Esophagus muscularis mucosa (tissue), 4 donors: ENCODE measurements at regions not wholly inside any gene's neighbourhood (a gene's known extent, or its start where the extent isn't known, plus 50 kb on each side); places are given as distances from the start of the nearest gene placed in this dataset.

ENCODE experiments used
- DNase-seq: peaks from one replicate; pipeline ENCODE4 v3.0.0-alpha.2; 2017; ENCODE audit errors: extremely low spot score
- H3K27ac ChIP-seq, 4 donors: fragments of 200-600 bp; sonication (generic); replicated peaks in 1 of 4; 1 replicate in 3 of 4; 2 replicates in 1 of 4; pipeline ENCODE4 v1.5.1; 2016 to 2019; ENCODE audit warnings: mild to moderate bottlenecking in 1 of 4
- H3K27me3 ChIP-seq, 4 donors: fragments of 200-600 bp; sonication (generic); one replicate each; pipeline versions ENCODE4 v1.5.1 to v1.6.0; 2016 to 2019
- H3K36me3 ChIP-seq, 4 donors: fragments of 200-600 bp; sonication (generic); one replicate each; pipeline ENCODE4 v1.5.1; 2016 to 2019
- H3K4me1 ChIP-seq, 4 donors: fragments of 200-600 bp; sonication (generic); one replicate each; pipeline ENCODE4 v1.5.1; 2016 to 2019
- H3K4me3 ChIP-seq, 4 donors: fragments of 200-600 bp; sonication (generic); 1 replicate in 2 of 4; 2 replicates in 2 of 4; pipeline ENCODE4 v1.5.1; 2016 to 2019; ENCODE audit warnings: mild to moderate bottlenecking in 4 of 4, moderate library complexity in 1 of 4
- H3K9me3 ChIP-seq, 4 donors: fragments of 200-600 bp; sonication (generic); 1 replicate in 3 of 4; 2 replicates in 1 of 4; pipeline ENCODE4 v1.5.1; 2016 to 2019
- EP300 ChIP-seq: sonication (generic); formaldehyde crosslinking; IDR thresholded peaks from one replicate; pipeline ENCODE4 v1.6.1; 2017; ENCODE audit warnings: antibody characterized with exemption
- POLR2A ChIP-seq: fragments of 450-650 bp; IDR thresholded peaks from one replicate; pipeline ENCODE4 v1.6.1; 2017; ENCODE audit warnings: antibody characterized with exemption, moderate library complexity, mild to moderate bottlenecking, low read depth
- POLR2AphosphoS5 ChIP-seq, 2 donors: sonication (generic); formaldehyde crosslinking; IDR thresholded peaks; one replicate each; pipeline ENCODE4 v1.6.1; 2017; ENCODE audit warnings: antibody characterized with exemption in 2 of 2
- WGBS: methylation state at CpG from one replicate; pipeline ENCODE4 v1.1.5; 2018; 5-methylcytosine and 5-hydroxymethylcytosine counted together
- intact Hi-C: fragments of 100-400 bp; cut with DNase I; formaldehyde crosslinking; loops from one replicate; pipeline ENCODE4 v1.15.1; 2023
- TF ChIP-seq, protein P1 (sequence below), 3 experiments: fragments of 200-600 bp in 2 of 3; fragments of 450-650 bp in 1 of 3; sonication (generic) in 2 of 3; IDR thresholded peaks; one replicate each; pipeline ENCODE4 v1.5.1; 2017 to 2019; ENCODE audit warnings: antibody characterized with exemption in 3 of 3, mild to moderate bottlenecking in 2 of 3, moderate library complexity in 1 of 3

DNA sequence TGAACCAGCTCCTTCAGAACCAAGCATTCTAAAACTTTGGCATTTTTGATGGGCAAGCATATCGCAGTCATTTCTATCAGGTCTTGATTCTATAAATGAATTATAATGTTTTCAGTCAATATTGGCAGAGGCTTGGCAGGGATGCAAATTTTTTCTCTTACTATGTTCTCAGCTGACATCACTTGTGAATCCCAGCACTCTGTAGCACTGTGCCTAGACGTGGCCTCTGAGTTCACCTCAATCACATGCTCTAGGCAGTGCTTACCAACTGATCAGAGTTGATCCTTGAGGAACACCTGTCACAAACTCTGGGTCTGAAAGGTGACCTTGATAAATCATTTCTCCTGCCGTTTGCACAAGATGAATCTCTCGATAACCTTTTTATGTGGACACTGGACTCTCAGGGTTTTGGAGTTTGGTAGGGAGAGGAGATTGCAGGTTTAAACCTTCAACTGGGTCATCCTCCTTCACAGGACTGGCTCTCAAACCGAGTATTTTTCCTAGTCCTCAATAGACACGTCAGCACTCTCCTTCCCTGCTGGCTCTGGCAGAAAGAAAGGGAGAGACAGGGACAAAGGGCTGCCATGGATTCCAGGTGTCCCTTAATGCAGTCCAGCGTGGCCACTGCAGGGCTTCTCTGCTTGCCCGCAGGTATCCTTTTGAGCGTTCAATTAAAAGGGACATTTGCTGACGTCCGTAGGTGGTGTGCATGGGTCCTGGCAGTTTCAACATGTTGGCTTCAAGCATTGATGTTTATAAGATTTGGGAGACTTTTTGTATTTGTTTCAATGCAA lies 222.3 kb upstream of the CMC1 start:
- Histone ChIP-seq H3K27me3 (no peaks in the 10 kb centered on the region), H3K27ac (no peak overlapping the region), H3K4me1 (no peaks in the 10 kb centered on the region), H3K4me3 (no peak overlapping the region), H3K36me3 (no peaks in the 10 kb centered on the region), H3K9me3 (peaks cover 0 to 6% (median 2%) of the 10 kb centered on the region in 4 donors)
- 85% methylated on average over 11 of the region's 11 CpGs for WGBS
- DNase-seq = no peak
- intact Hi-C loops = no loop called here
- TF ChIP-seq POLR2AphosphoS5 (IDR thresholded peaks at IDR 0.05) = no peak
- no peak for TF ChIP-seq EP300
- no peak for TF ChIP-seq POLR2A
- TF ChIP-seq, protein P1, sequence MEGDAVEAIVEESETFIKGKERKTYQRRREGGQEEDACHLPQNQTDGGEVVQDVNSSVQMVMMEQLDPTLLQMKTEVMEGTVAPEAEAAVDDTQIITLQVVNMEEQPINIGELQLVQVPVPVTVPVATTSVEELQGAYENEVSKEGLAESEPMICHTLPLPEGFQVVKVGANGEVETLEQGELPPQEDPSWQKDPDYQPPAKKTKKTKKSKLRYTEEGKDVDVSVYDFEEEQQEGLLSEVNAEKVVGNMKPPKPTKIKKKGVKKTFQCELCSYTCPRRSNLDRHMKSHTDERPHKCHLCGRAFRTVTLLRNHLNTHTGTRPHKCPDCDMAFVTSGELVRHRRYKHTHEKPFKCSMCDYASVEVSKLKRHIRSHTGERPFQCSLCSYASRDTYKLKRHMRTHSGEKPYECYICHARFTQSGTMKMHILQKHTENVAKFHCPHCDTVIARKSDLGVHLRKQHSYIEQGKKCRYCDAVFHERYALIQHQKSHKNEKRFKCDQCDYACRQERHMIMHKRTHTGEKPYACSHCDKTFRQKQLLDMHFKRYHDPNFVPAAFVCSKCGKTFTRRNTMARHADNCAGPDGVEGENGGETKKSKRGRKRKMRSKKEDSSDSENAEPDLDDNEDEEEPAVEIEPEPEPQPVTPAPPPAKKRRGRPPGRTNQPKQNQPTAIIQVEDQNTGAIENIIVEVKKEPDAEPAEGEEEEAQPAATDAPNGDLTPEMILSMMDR (IDR thresholded peaks at IDR 0.05) = no peak

DNA sequence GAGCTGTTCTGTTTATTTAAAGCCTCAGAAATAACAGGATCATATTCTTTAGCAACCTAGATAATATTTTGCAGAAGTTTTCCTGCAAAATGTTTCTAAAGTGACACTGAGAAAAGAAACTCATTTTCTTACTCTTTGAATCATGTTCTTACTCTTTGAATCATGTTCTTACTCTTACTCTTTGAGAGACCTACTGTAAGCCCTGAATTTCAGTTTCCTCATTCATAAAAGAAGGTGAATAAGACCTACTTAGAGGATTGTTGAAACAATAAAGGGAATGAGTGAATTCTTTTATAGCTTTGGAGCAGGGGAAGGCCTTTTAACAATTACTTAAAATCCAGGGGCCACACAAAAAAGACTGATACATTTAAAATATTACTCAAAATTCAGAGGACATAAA lies 221.7 kb upstream of the CMC1 start:
- Histone ChIP-seq H3K36me3 (no peaks in the 10 kb centered on the region), H3K4me3 (no peak overlapping the region), H3K4me1 (no peaks in the 10 kb centered on the region), H3K27ac (no peak overlapping the region), H3K9me3 (peaks cover 0 to 12% (median 8%) of the 10 kb centered on the region in 4 donors), H3K27me3 (no peaks in the 10 kb centered on the region)
- intact Hi-C loops = no loop called here
- DNase-seq = no peak
- TF ChIP-seq, protein P1 (IDR thresholded peaks at IDR 0.05) = no peak
- TF ChIP-seq EP300 (no peak), POLR2AphosphoS5 (IDR thresholded peaks at IDR 0.05) (no peak), POLR2A (no peak)

DNA sequence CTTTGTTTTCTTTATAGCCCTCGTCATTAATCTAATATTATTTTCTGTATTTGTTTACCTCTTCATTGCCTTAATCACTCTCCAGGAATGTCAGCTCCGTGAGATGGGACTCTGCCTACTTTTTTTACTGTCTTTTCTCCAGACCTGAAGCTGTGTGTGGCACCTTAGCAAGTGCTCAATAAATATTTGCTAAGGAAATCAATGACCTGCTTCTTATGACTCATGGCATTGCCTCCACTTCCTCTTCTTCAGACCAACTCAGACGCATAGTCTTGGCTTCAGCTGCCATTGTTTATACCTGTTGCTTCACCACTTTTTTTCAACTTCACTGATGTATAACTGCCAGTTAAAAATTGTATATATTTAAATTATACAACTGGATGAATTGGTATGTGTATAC lies 218.5 kb upstream of the CMC1 start:
- intact Hi-C loops = no loop called here
- H3K27me3 ChIP-seq = no peaks in the 10 kb centered on the region
- H3K4me1 ChIP-seq = no peaks in the 10 kb centered on the region
- no peaks in the 10 kb centered on the region for H3K36me3 ChIP-seq
- no peak for DNase-seq
- H3K4me3 ChIP-seq = no peak overlapping the region
- no peak overlapping the region for H3K27ac ChIP-seq
- H3K9me3 ChIP-seq = peaks cover 0 to 16% (median 12%) of the 10 kb centered on the region in 4 donors
- TF ChIP-seq POLR2AphosphoS5 (IDR thresholded peaks at IDR 0.05) (no peak), POLR2A (no peak), EP300 (no peak)
- TF ChIP-seq, protein P1 (IDR thresholded peaks at IDR 0.05) = no peak
- WGBS = 70% methylated on average over 3 of the region's 3 CpGs

DNA sequence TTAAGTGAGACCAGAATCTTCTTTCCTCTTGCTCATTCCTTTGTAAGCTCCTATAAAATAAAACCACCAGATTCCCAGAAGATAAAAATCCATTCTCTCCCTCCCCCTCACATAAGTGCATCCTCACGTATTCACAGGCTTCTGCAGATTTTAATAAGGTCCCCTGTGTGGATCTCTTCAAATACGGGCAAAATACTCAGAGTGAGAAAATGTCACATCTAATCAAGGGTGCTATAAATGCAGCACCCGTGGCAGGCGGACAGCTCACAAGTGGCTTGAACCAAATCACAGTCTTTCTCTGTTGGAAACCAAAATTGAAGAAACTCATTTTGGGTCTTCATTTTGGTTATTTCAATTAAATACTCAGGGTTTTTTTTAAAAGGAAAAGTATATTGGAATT lies 212.9 kb upstream of the CMC1 start:
- DNase-seq = no peak
- Histone ChIP-seq H3K9me3 (peaks cover 0 to 21% (median 17%) of the 10 kb centered on the region in 4 donors), H3K4me3 (no peak overlapping the region), H3K27me3 (no peaks in the 10 kb centered on the region), H3K36me3 (no peaks in the 10 kb centered on the region), H3K4me1 (no peaks in the 10 kb centered on the region), H3K27ac (no peak overlapping the region)
- TF ChIP-seq POLR2AphosphoS5 (IDR thresholded peaks at IDR 0.05) (no peak), EP300 (no peak), POLR2A (no peak)
- TF ChIP-seq, protein P1 (IDR thresholded peaks at IDR 0.05) = no peak
- intact Hi-C loops = no loop called here
- WGBS = 81% methylated on average over 4 of the region's 4 CpGs
